ENCODE measurements at regions not wholly inside any gene's neighbourhood (a gene's known extent, or its start where the extent isn't known, plus 50 kb on each side); places are given as distances from the start of the nearest gene placed in this dataset.

GRCh38 chr15:63453186-63453905 lies 51.0 kb upstream of the USP3 start:
- CTCF ChIA-PET = interaction anchor here (1.0 kb wide), 1 partner anchor 405 kb away, joined by 3 read pairs; no protein-coding TSS in a partner anchor
- POLR2A ChIA-PET = no interaction called here

DNA sequence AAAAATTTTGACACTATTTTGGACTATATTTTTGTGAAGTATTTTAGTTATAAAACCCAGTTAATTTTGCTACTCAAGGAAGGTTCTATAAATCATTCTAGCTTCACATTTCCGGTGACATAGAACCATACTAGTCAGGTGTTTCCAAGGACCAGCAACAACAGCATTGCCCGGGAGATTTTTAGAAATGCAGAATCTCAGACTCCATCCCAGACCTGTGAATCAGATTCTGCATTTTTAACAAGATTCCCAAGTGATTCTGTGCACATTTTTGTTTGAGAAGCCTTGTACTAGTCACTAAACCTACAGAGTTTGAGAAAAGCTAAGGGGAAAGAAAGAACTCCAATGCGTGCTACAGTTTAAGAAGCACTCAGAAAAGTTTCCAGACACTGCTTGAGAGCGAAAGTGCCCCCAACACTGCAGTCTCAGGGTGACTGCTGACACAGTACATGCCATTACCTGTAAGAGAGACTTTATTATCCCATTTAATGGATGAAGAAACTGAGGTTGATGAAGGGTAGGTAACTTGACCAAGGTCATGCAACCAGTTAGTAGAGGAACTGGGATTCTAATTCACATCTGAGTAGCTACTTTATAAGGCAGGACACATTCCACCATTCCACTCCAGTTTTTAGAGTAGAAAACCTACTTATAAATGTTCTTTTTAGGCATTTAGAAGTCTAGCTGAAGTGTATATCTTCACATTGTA lies 49.7 kb upstream of the USP3 start:
- CTCF ChIA-PET = interaction anchor here (1.1 to 1.2 kb wide), 2 partner anchors 12 to 81 kb away, joined by 3 to 5 read pairs; no protein-coding TSS in a partner anchor
- TF ChIP-seq, protein P1, sequence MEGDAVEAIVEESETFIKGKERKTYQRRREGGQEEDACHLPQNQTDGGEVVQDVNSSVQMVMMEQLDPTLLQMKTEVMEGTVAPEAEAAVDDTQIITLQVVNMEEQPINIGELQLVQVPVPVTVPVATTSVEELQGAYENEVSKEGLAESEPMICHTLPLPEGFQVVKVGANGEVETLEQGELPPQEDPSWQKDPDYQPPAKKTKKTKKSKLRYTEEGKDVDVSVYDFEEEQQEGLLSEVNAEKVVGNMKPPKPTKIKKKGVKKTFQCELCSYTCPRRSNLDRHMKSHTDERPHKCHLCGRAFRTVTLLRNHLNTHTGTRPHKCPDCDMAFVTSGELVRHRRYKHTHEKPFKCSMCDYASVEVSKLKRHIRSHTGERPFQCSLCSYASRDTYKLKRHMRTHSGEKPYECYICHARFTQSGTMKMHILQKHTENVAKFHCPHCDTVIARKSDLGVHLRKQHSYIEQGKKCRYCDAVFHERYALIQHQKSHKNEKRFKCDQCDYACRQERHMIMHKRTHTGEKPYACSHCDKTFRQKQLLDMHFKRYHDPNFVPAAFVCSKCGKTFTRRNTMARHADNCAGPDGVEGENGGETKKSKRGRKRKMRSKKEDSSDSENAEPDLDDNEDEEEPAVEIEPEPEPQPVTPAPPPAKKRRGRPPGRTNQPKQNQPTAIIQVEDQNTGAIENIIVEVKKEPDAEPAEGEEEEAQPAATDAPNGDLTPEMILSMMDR (IDR thresholded peaks at IDR 0.05; ENCODE audit: control extremely low read depth, extremely low read depth, low read depth, missing control alignments) = no peak
- POLR2A ChIA-PET = no interaction called here
- no peak for DNase-seq (ENCODE audit: extremely low spot score)

More at GRCh38 chr15:63453186-63453905, 51.0 kb upstream of the USP3 start:
- TF ChIP-seq, protein P1 (IDR thresholded peaks at IDR 0.05; ENCODE audit: control extremely low read depth, extremely low read depth, low read depth, missing control alignments) = no peak
- no peak for DNase-seq (ENCODE audit: extremely low spot score)
